GM23338 (cell line): ENCODE measurements at regions not wholly inside any gene's neighbourhood (a gene's known extent, or its start where the extent isn't known, plus 50 kb on each side); places are given as distances from the start of the nearest gene placed in this dataset.

Experiments used
- ATAC-seq: fragments of 200-7000 bp; cut with Tn5 transposase; 3 replicates; pipeline ENCODE4 v1.9.1; 2020
- DNase-seq: peaks from one replicate; pipeline ENCODE4 v3.0.0-alpha.2; 2015; ENCODE audit warnings: low spot score
- H2AFZ ChIP-seq: fragments of 200-600 bp; sonication (generic); 2 replicates; pipeline ENCODE4 v1.8.0; 2016; ENCODE audit warnings: antibody characterized with exemption, mild to moderate bottlenecking, moderate library complexity
- H3F3A ChIP-seq: fragments of 200-600 bp; sonication (generic); replicated peaks from 2 replicates; pipeline ENCODE4 v1.8.0; 2017; ENCODE audit warnings: antibody characterized with exemption, mixed run types, low read depth
- H3K27ac ChIP-seq: fragments of 200-600 bp; sonication (generic); 2 replicates; pipeline ENCODE4 v1.6.1; 2016; ENCODE audit warnings: low read depth
- H3K27me3 ChIP-seq: fragments of 200-600 bp; sonication (generic); 2 replicates; pipeline ENCODE4 v1.8.0; 2016; ENCODE audit warnings: mild to moderate bottlenecking, mixed run types, moderate library complexity; ENCODE audit not compliant: insufficient read depth
- H3K36me3 ChIP-seq: fragments of 200-600 bp; sonication (generic); 2 replicates; pipeline ENCODE4 v1.8.0; 2016; ENCODE audit warnings: mild to moderate bottlenecking; ENCODE audit not compliant: insufficient read depth
- H3K4me1 ChIP-seq: fragments of 200-600 bp; sonication (generic); 2 replicates; pipeline ENCODE4 v1.8.0; 2016; ENCODE audit warnings: mild to moderate bottlenecking, moderate library complexity; ENCODE audit not compliant: insufficient read depth
- H3K4me2 ChIP-seq: fragments of 200-600 bp; sonication (generic); 2 replicates; pipeline ENCODE4 v1.7.1; 2017; ENCODE audit warnings: mixed run types
- H3K4me3 ChIP-seq: fragments of 200-600 bp; sonication (generic); 2 replicates; pipeline ENCODE4 v1.6.1; 2016; ENCODE audit warnings: mixed run types
- H3K79me2 ChIP-seq: fragments of 200-600 bp; sonication (generic); replicated peaks from 2 replicates; pipeline ENCODE4 v1.8.0; 2017; ENCODE audit warnings: mild to moderate bottlenecking; ENCODE audit not compliant: insufficient read depth
- H3K9me2 ChIP-seq: fragments of 200-600 bp; sonication (generic); 2 replicates; pipeline ENCODE4 v1.8.0; 2017; ENCODE audit not compliant: insufficient read depth
- H4K20me1 ChIP-seq: fragments of 200-600 bp; sonication (generic); replicated peaks from 2 replicates; pipeline ENCODE4 v1.8.0; 2017; ENCODE audit warnings: mild to moderate bottlenecking; ENCODE audit not compliant: insufficient read depth
- H3K27ac Mint-ChIP-seq: 2 replicates; pipeline ENCODE4 v1.8.0; 2020; ENCODE audit warnings: inconsistent platforms, mild to moderate bottlenecking, moderate library complexity, mixed read lengths
- H3K27me3 Mint-ChIP-seq: 3 replicates; pipeline ENCODE4 v1.8.0; 2022; ENCODE audit warnings: low read depth, mild to moderate bottlenecking, moderate library complexity, mixed read lengths, inconsistent platforms; ENCODE audit not compliant: insufficient read depth, poor library complexity
- H3K36me3 Mint-ChIP-seq: 3 replicates; pipeline ENCODE4 v1.8.0; 2021; ENCODE audit warnings: low read depth, mild to moderate bottlenecking, inconsistent platforms, moderate library complexity, mixed read lengths
- H3K4me1 Mint-ChIP-seq: 3 replicates; pipeline ENCODE4 v1.8.0; 2020; ENCODE audit warnings: mild to moderate bottlenecking, inconsistent platforms, mixed read lengths
- H3K4me3 Mint-ChIP-seq: 3 replicates; pipeline ENCODE4 v1.8.0; 2021; ENCODE audit warnings: moderate library complexity, mild to moderate bottlenecking, inconsistent platforms, mixed read lengths
- H3K9me3 Mint-ChIP-seq: 3 replicates; pipeline ENCODE4 v1.8.0; 2020; ENCODE audit warnings: moderate library complexity, mild to moderate bottlenecking, inconsistent platforms, mixed read lengths
- CREB1 ChIP-seq: fragments of 250-450 bp; sonication (Bioruptor Pico); IDR thresholded peaks from 2 replicates; pipeline ENCODE4 v1.5.0; 2020; ENCODE audit warnings: low read depth, mild to moderate bottlenecking, moderate library complexity
- ETS1 ChIP-seq: IDR thresholded peaks from 2 replicates; pipeline ENCODE4 v1.6.1; 2016; ENCODE audit warnings: antibody characterized with exemption
- EZH2 ChIP-seq: fragments of 200-600 bp; sonication (generic); IDR thresholded peaks from one replicate; pipeline ENCODE4 v1.8.0; 2017; ENCODE audit warnings: antibody characterized with exemption, mild to moderate bottlenecking, low read depth; ENCODE audit not compliant: unreplicated experiment
- EZH2phosphoT487 ChIP-seq: fragments of 200-600 bp; sonication (generic); IDR thresholded peaks from one replicate; pipeline ENCODE4 v1.8.1; 2018; ENCODE audit warnings: antibody characterized with exemption; ENCODE audit not compliant: unreplicated experiment
- JUNB ChIP-seq: IDR thresholded peaks from one replicate; pipeline ENCODE4 v1.6.1; 2016; ENCODE audit warnings: antibody characterized with exemption; ENCODE audit not compliant: unreplicated experiment
- NANOG ChIP-seq: IDR thresholded peaks from 2 replicates; pipeline ENCODE4 v1.6.1; 2016; ENCODE audit warnings: antibody characterized with exemption, borderline replicate concordance
- POLR2AphosphoS5 ChIP-seq: IDR thresholded peaks from 2 replicates; pipeline ENCODE4 v1.6.1; 2016; ENCODE audit warnings: antibody characterized with exemption, low read depth
- REST ChIP-seq: IDR thresholded peaks from one replicate; pipeline ENCODE4 v1.6.1; 2018; ENCODE audit warnings: antibody characterized with exemption; ENCODE audit not compliant: unreplicated experiment
- STAT1 ChIP-seq: IDR thresholded peaks from one replicate; pipeline ENCODE4 v1.6.1; 2016; ENCODE audit warnings: antibody characterized with exemption; ENCODE audit not compliant: unreplicated experiment
- ZNF114 ChIP-seq: fragments of 250-450 bp; sonication (Bioruptor Pico); IDR thresholded peaks from 2 replicates; pipeline ENCODE4 v1.5.0; 2020; ENCODE audit warnings: mild to moderate bottlenecking, moderate library complexity
- ZNF331 ChIP-seq: fragments of 250-450 bp; sonication (Bioruptor Pico); IDR thresholded peaks from 2 replicates; pipeline ENCODE4 v1.5.0; 2020; ENCODE audit warnings: low read depth, mild to moderate bottlenecking, moderate library complexity
- TF ChIP-seq, protein P1 (sequence below), 2 experiments: fragments of 200-600 bp in 1 of 2; sonication (generic) in 1 of 2; conservative IDR thresholded peaks; 2 replicates each; pipeline versions ENCODE4 v1.5.1 to v1.6.1; 2016 to 2017; ENCODE audit warnings: antibody characterized with exemption in 2 of 2, low read depth in 2 of 2, mild to moderate bottlenecking in 2 of 2, moderate library complexity in 1 of 2

- no peak for TF ChIP-seq ETS1
- no peak for TF ChIP-seq EZH2
- no peak for TF ChIP-seq ZNF331 (CRISPR knock-in tag)
- no peak for TF ChIP-seq POLR2AphosphoS5
- TF ChIP-seq STAT1: no peak
- no peak for TF ChIP-seq NANOG
- TF ChIP-seq EZH2phosphoT487: no peak
Observed at GRCh38 chr13:107305178-107305577, 737.2 kb upstream of the ARGLU1 start (continued).

DNA sequence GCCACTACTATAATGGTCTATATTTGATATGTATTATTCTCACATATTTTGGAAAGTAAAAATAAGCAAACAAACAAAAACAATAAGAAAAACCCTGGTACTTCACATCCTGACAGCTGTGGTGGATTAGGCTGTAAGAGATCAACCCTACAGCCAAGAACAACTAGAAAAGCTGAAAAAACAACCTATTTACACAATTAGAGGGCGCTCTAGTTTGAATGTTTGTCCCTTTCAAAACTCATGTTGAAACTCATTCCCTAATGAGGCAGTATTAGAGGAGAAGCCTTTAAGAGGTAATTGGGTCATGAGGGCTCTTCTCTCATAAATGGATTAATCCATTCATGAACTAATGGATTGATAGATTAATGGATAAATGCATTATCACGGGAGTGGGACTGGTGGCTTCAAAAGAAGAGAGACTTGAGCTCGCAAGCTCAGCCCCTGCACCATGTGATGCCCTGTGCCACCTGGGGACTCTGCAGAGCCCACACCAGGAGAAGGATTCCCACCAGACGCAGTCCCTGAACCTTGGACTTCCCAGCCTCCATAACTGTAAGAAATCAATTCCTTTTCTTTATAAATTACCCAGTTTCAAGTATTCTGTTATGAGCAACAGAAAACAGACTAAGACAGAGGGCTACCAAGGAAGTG lies 733.9 kb upstream of the ARGLU1 start:
- Histone ChIP-seq H3F3A (no peaks in the 10 kb centered on the region), H3K4me2 (no peak overlapping the region), H2AFZ (no peak overlapping the region), H3K79me2 (no peaks in the 10 kb centered on the region), H4K20me1 (no peaks in the 10 kb centered on the region), H3K27me3 (no peaks in the 10 kb centered on the region), H3K9me2 (no peaks in the 10 kb centered on the region), H3K27ac (no peak overlapping the region), H3K36me3 (no peaks in the 10 kb centered on the region), H3K4me1 (no peaks in the 10 kb centered on the region), H3K4me3 (no peak overlapping the region)
- H3K36me3 Mint-ChIP-seq: no peaks in the 10 kb centered on the region
- H3K4me1 Mint-ChIP-seq: no peaks in the 10 kb centered on the region
- TF ChIP-seq, protein P1, sequence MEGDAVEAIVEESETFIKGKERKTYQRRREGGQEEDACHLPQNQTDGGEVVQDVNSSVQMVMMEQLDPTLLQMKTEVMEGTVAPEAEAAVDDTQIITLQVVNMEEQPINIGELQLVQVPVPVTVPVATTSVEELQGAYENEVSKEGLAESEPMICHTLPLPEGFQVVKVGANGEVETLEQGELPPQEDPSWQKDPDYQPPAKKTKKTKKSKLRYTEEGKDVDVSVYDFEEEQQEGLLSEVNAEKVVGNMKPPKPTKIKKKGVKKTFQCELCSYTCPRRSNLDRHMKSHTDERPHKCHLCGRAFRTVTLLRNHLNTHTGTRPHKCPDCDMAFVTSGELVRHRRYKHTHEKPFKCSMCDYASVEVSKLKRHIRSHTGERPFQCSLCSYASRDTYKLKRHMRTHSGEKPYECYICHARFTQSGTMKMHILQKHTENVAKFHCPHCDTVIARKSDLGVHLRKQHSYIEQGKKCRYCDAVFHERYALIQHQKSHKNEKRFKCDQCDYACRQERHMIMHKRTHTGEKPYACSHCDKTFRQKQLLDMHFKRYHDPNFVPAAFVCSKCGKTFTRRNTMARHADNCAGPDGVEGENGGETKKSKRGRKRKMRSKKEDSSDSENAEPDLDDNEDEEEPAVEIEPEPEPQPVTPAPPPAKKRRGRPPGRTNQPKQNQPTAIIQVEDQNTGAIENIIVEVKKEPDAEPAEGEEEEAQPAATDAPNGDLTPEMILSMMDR (conservative IDR thresholded peaks at IDR 0.05; ENCODE audit: low read depth in 2 of 2): peak; percentile 58 to 62
- TF ChIP-seq STAT1: no peak
- H3K27me3 Mint-ChIP-seq: peaks cover 1% of the 10 kb centered on the region
- H3K9me3 Mint-ChIP-seq: no peaks in the 10 kb centered on the region
- no peak overlapping the region for H3K27ac Mint-ChIP-seq
- no peak overlapping the region for H3K4me3 Mint-ChIP-seq
- ATAC-seq (peak; percentile 79), DNase-seq (peak; percentile 67)

DNA sequence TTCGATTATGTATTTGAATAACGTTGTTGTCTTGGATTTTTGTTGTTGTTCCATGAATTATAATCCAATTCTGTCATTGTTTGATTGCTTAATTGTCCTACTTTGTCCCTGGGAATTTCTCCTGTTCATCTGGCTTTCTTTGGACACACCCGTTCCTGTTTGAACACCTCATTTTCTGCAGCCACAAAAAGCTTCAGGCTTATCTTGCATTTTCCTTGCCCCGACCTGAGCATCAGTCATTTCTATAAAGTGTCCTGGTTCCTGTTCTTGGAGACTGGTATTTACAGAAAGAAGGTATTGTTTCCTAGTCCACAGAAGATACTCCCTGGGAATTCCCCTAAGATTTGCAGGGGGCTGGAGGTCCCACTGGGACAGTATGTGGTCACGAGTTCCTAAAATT lies 731.8 kb upstream of the ARGLU1 start:
- Histone ChIP-seq H2AFZ (no peak overlapping the region), H3K27me3 (no peaks in the 10 kb centered on the region), H3F3A (no peaks in the 10 kb centered on the region), H3K36me3 (no peaks in the 10 kb centered on the region), H3K4me1 (no peaks in the 10 kb centered on the region), H3K9me2 (no peaks in the 10 kb centered on the region), H3K27ac (no peak overlapping the region), H4K20me1 (no peaks in the 10 kb centered on the region), H3K4me2 (no peak overlapping the region), H3K4me3 (no peak overlapping the region), H3K79me2 (no peaks in the 10 kb centered on the region)
- H3K36me3 Mint-ChIP-seq: no peaks in the 10 kb centered on the region
- peaks cover 5% of the 10 kb centered on the region; the same call in 1 of the 3 replicates for H3K4me1 Mint-ChIP-seq
- H3K27me3 Mint-ChIP-seq: no peaks in the 10 kb centered on the region
- H3K9me3 Mint-ChIP-seq: peaks cover 6% of the 10 kb centered on the region; the same call in 1 of the 3 replicates
- no peak overlapping the region for H3K27ac Mint-ChIP-seq
- ATAC-seq: no peak
- DNase-seq: no peak
- no peak overlapping the region for H3K4me3 Mint-ChIP-seq
- TF ChIP-seq, protein P1 (conservative IDR thresholded peaks at IDR 0.05; ENCODE audit: low read depth in 2 of 2): no peak
- TF ChIP-seq STAT1: no peak
- TF ChIP-seq EZH2phosphoT487: no peak
- no peak for TF ChIP-seq JUNB
- no peak for TF ChIP-seq ZNF114
- no peak for TF ChIP-seq REST
- no peak for TF ChIP-seq CREB1 (CRISPR knock-in tag)
- no peak for TF ChIP-seq ZNF331 (CRISPR knock-in tag)
- no peak for TF ChIP-seq EZH2
- no peak for TF ChIP-seq POLR2AphosphoS5
- TF ChIP-seq NANOG: no peak
